Gastroesophageal sphincter (tissue), 4 donors: ENCODE measurements at regions not wholly inside any gene's neighbourhood (a gene's known extent, or its start where the extent isn't known, plus 50 kb on each side); places are given as distances from the start of the nearest gene placed in this dataset.
A peak's percentile ranks its signal among the peaks of the same experiment; 100 is the strongest.

Experiments
- ATAC-seq: fragments of 150-250 bp; one replicate; pipeline ENCODE4 v1.9.1; 2016; ENCODE audit warnings: mild to moderate bottlenecking, moderate library complexity
- H3K27ac ChIP-seq, 4 donors: fragments of 200-600 bp; sonication (generic) in 3 of 4; 1 replicate in 3 of 4; 2 replicates in 1 of 4; pipeline ENCODE4 v1.5.1; 2016 to 2019
- H3K27me3 ChIP-seq: fragments of 200-600 bp; sonication (generic); one replicate; pipeline ENCODE4 v1.5.1; 2019
- H3K36me3 ChIP-seq, 2 donors: fragments of 200-600 bp; sonication (generic); one replicate each; pipeline ENCODE4 v1.5.1; 2019; ENCODE audit warnings: control low read depth in 1 of 2
- H3K4me1 ChIP-seq, 3 donors: fragments of 200-600 bp; sonication (generic); 1 replicate in 2 of 3; 2 replicates in 1 of 3; pipeline ENCODE4 v1.5.1; 2016 to 2019; ENCODE audit warnings: control low read depth in 2 of 3
- H3K4me3 ChIP-seq, 2 donors: fragments of 200-600 bp; sonication (generic); one replicate each; pipeline ENCODE4 v1.5.1; 2019; ENCODE audit warnings: mild to moderate bottlenecking in 1 of 2, moderate library complexity in 1 of 2
- H3K9me3 ChIP-seq, 3 donors: fragments of 200-600 bp; sonication (generic); one replicate each; pipeline ENCODE4 v1.5.1; 2017 to 2019; ENCODE audit warnings: control low read depth in 2 of 3
- EP300 ChIP-seq: sonication (generic); formaldehyde crosslinking; IDR thresholded peaks from one replicate; pipeline ENCODE4 v1.6.1; 2017; ENCODE audit warnings: antibody characterized with exemption, mild to moderate bottlenecking
- POLR2A ChIP-seq, 2 donors: fragments of 450-650 bp; IDR thresholded peaks; one replicate each; pipeline ENCODE4 v1.6.1; 2017; ENCODE audit warnings: antibody characterized with exemption in 2 of 2, mild to moderate bottlenecking in 2 of 2, moderate library complexity in 1 of 2
- POLR2AphosphoS5 ChIP-seq: sonication (generic); formaldehyde crosslinking; IDR thresholded peaks from one replicate; pipeline ENCODE4 v1.6.1; 2017; ENCODE audit warnings: antibody characterized with exemption
- WGBS, 2 donors: methylation state at CpG; one replicate each; pipeline ENCODE4 v1.1.5; 2018; ENCODE audit warnings: low coverage in 1 of 2; 5-methylcytosine and 5-hydroxymethylcytosine counted together
- TF ChIP-seq, protein P1 (sequence below), 4 experiments: fragments of 200-600 bp in 2 of 4; fragments of 450-650 bp in 2 of 4; sonication (generic) in 1 of 4; IDR thresholded peaks; one replicate each; pipeline ENCODE4 v1.5.1; 2017 to 2019; ENCODE audit warnings: antibody characterized with exemption in 4 of 4, mild to moderate bottlenecking in 2 of 4, moderate library complexity in 2 of 4

DNA sequence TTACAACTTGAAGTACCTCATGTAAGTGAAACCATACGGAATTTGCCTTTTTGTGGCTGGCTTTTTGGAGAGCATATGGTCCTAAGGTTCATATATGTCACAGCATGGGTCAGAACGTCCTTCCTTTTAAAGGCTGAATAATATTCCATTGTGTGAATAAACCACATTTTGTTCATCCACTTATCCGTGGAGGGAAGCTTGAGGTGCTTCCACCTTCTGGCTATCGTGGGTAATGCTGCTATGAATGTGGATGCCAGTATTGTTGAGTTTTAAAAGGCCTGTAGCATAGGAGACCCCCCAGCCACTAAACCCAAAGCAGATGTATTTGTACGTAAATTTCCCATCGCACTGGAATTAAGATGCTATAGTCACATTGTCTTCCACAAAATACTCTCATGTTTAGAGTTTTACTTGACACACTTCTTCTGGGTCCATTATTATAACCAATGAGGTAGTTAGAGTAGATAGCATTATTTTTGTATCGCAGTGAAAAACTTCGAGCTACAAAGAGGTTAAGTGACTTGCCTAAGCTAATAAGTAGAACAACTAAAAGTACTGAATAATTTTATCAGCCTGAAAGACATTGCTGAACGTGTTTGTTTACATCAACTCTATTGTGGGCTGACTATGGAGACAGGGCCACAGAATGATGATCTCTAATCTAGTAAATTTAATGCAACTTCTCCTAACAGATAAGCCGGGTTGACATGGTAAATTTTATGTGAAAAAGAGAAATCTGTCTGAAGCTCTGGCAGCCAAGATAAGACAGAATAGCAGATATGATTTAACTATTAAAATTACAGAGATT, 183.0 kb upstream of the CTBP2 start:
- no peaks in the 10 kb centered on the region for H3K36me3 ChIP-seq
- ATAC-seq, result no peak
- no peak overlapping the region for H3K27ac ChIP-seq
- H3K27me3 ChIP-seq, result no peaks in the 10 kb centered on the region
- WGBS, 2 donors, result 62 to 68% methylated on average over 9 to 10 of the region's 10 CpGs
- no peaks in the 10 kb centered on the region for H3K4me1 ChIP-seq
- no peak overlapping the region for H3K4me3 ChIP-seq
- TF ChIP-seq, protein P1, sequence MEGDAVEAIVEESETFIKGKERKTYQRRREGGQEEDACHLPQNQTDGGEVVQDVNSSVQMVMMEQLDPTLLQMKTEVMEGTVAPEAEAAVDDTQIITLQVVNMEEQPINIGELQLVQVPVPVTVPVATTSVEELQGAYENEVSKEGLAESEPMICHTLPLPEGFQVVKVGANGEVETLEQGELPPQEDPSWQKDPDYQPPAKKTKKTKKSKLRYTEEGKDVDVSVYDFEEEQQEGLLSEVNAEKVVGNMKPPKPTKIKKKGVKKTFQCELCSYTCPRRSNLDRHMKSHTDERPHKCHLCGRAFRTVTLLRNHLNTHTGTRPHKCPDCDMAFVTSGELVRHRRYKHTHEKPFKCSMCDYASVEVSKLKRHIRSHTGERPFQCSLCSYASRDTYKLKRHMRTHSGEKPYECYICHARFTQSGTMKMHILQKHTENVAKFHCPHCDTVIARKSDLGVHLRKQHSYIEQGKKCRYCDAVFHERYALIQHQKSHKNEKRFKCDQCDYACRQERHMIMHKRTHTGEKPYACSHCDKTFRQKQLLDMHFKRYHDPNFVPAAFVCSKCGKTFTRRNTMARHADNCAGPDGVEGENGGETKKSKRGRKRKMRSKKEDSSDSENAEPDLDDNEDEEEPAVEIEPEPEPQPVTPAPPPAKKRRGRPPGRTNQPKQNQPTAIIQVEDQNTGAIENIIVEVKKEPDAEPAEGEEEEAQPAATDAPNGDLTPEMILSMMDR (IDR thresholded peaks at IDR 0.05), result peak; percentile 34 to 65 (median 48)
- TF ChIP-seq POLR2AphosphoS5 (no peak), EP300 (no peak), POLR2A (IDR thresholded peaks at IDR 0.05) (no peak)
- H3K9me3 ChIP-seq, result no peaks in the 10 kb centered on the region

DNA sequence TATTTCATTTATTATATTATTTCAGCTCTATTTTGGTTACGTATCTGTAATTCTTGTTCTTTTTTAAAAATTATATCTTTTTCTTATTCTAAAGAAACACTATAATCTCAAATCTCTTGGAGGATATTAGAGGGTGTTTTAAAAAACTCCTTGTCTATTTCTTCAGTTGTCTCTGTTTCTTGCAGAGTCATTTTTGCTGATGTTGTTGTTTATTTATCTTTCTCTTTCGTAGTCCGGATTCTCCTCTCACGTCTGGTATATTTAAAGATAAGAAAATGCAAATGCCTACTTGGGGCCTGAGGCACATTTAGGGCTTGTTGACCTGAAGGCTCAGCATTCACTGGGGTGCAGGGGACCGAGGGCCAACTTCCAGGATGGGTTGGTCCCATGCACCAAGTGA, 181.2 kb upstream of the CTBP2 start:
- 66% methylated on average over 4 of the region's 5 CpGs; no CpG with 5 or more reads in 1 of the 2 donors for WGBS, 2 donors
- H3K4me1 ChIP-seq, result no peaks in the 10 kb centered on the region
- TF ChIP-seq, protein P1 (IDR thresholded peaks at IDR 0.05), result no peak
- no peak for TF ChIP-seq POLR2AphosphoS5
- no peak for TF ChIP-seq EP300
- no peak for TF ChIP-seq POLR2A (IDR thresholded peaks at IDR 0.05)
- H3K27ac ChIP-seq, result no peak overlapping the region
- H3K9me3 ChIP-seq, result no peaks in the 10 kb centered on the region
- ATAC-seq, result no peak
- no peaks in the 10 kb centered on the region for H3K27me3 ChIP-seq
- H3K36me3 ChIP-seq, result no peaks in the 10 kb centered on the region
- H3K4me3 ChIP-seq, result no peak overlapping the region

DNA sequence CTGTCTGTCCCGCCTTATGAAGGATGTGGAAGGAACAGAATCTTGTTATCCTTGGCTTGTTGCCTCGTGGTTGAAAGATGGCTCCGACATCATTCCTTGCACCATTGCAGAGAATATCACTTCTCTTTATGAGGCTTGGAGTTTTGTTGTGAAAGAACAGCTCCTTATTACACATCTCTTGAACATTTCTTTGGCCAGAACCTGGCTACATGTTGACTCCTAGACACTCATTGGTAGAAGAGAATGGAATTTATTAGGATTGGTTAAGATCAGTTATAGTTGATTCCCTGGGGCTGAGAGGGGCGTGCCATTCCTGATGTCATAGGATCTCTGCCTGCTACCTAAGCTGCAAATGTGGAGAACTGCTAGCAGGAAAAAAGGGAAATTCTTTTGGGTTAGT, 180.5 kb upstream of the CTBP2 start:
- WGBS, 2 donors, result 66 to 87% methylated on average over 3 to 4 of the region's 4 CpGs
- H3K27me3 ChIP-seq, result no peaks in the 10 kb centered on the region
- no peak for ATAC-seq

DNA sequence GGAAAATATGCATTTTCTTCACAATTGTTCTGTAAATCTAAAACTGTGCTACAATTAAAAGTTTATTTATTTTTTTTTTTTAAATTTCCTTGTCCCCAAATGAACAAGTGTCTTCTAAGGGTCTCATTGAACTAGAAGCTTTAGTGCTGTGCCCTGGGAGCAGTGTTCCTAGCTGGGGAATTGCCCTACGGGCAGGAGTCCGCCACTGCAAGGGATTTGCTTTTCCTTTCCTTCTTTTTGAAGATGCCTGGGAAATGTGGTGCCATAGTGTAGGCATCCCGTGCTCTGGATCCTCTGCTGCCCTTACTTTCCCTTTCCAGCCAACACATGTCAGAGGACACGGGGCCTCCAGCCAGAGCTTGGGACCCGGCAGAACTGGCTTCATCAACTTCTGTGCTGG, 177.1 kb upstream of the CTBP2 start:
- no peak for ATAC-seq
- Histone ChIP-seq H3K4me1 (no peaks in the 10 kb centered on the region), H3K9me3 (no peaks in the 10 kb centered on the region), H3K36me3 (no peaks in the 10 kb centered on the region), H3K27me3 (no peaks in the 10 kb centered on the region), H3K4me3 (no peak overlapping the region), H3K27ac (no peak overlapping the region)
- WGBS, 2 donors, result 54% methylated on average over 4 of the region's 5 CpGs; no CpG with 5 or more reads in 1 of the 2 donors
- TF ChIP-seq POLR2A (IDR thresholded peaks at IDR 0.05) (no peak), POLR2AphosphoS5 (no peak), EP300 (no peak)
- TF ChIP-seq, protein P1 (IDR thresholded peaks at IDR 0.05), result no peak

More for the DNA sequence above, 180.5 kb upstream of the CTBP2 start:
- Histone ChIP-seq H3K27ac (no peak overlapping the region), H3K36me3 (no peaks in the 10 kb centered on the region), H3K9me3 (no peaks in the 10 kb centered on the region), H3K4me1 (no peaks in the 10 kb centered on the region), H3K4me3 (no peak overlapping the region)
- TF ChIP-seq POLR2A (IDR thresholded peaks at IDR 0.05) (no peak), EP300 (no peak), POLR2AphosphoS5 (no peak)

DNA sequence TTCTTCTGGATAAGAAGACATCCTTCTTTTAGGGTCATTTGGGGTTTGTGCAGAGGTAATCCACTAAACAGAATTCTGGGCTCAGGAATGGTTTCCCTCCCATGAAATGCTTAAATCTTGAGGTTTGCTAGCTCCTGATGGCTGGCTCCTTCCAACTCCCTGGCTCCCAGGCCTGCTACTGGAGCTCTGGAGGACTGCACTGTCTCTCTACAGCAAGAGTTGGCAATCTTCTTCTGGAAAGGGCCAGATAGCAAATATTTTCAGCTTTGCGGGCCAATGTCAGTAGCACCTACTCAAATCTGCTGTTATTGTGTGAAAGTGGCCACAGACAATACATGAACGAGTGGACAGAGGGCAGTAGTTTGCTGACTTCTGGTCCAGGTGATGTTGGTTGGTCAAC, 174.2 kb upstream of the CTBP2 start:
- 52 to 100% methylated on average over 1 to 2 of the region's 2 CpGs for WGBS, 2 donors
- no peaks in the 10 kb centered on the region for H3K9me3 ChIP-seq
- no peaks in the 10 kb centered on the region for H3K27me3 ChIP-seq
- no peak for TF ChIP-seq EP300
- TF ChIP-seq, protein P1 (IDR thresholded peaks at IDR 0.05), result no peak
- no peak for TF ChIP-seq POLR2A (IDR thresholded peaks at IDR 0.05)
- no peak for TF ChIP-seq POLR2AphosphoS5
- no peak overlapping the region for H3K4me3 ChIP-seq
- ATAC-seq, result no peak
- H3K27ac ChIP-seq, result no peak overlapping the region
- H3K4me1 ChIP-seq, result no peaks in the 10 kb centered on the region
- H3K36me3 ChIP-seq, result no peaks in the 10 kb centered on the region
